ENCODE measurements at regions not wholly inside any gene's neighbourhood (a gene's known extent, or its start where the extent isn't known, plus 50 kb on each side); places are given as distances from the start of the nearest gene placed in this dataset.

GRCh38 chr1:244963231-244963826 lies 99.0 kb upstream of the HNRNPU start:
- H3K27me3 Mint-ChIP-seq, result no peaks in the 10 kb centered on the region
- H3K4me3 Mint-ChIP-seq, result no peak overlapping the region
- H3K27ac Mint-ChIP-seq, result peak overlapping the region in 3 of 10 donors; percentile 29 to 53 (median 29)
- no peaks in the 10 kb centered on the region for H3K9me3 Mint-ChIP-seq
- DNase-seq (no peak), ATAC-seq (no peak)
- POLR2A ChIA-PET, result interaction anchor here (0.5 to 2.7 kb wide), 4 partner anchors 100 to 166 kb away, joined by 3 to 11 read pairs (median 4); partner anchors contain the start of gene HNRNPU
- H3K4me1 Mint-ChIP-seq, result peaks cover 4 to 27% (median 15%) of the 10 kb centered on the region in 4 donors
- no peaks in the 10 kb centered on the region for H3K36me3 Mint-ChIP-seq

- Mint-ChIP-seq H3K4me1 (peaks cover 4 to 30% (median 11%) of the 10 kb centered on the region in 4 donors), H3K4me3 (no peak overlapping the region), H3K27me3 (no peaks in the 10 kb centered on the region), H3K27ac (no peak overlapping the region), H3K9me3 (no peaks in the 10 kb centered on the region), H3K36me3 (no peaks in the 10 kb centered on the region)
- POLR2A ChIA-PET, result no interaction called here
- ATAC-seq, result no peak
- DNase-seq, result no peak
Measured at GRCh38 chr1:244962130-244962529, 97.8 kb upstream of the HNRNPU start.

GRCh38 chr1:244960904-244961303 lies 96.6 kb upstream of the HNRNPU start:
- peaks cover 4 to 30% (median 11%) of the 10 kb centered on the region in 4 donors for H3K4me1 Mint-ChIP-seq
- H3K9me3 Mint-ChIP-seq, result no peaks in the 10 kb centered on the region
- DNase-seq (no peak), ATAC-seq (no peak)
- H3K4me3 Mint-ChIP-seq, result no peak overlapping the region
- H3K27me3 Mint-ChIP-seq, result no peaks in the 10 kb centered on the region
- POLR2A ChIA-PET, result no interaction called here
- H3K36me3 Mint-ChIP-seq, result no peaks in the 10 kb centered on the region
- H3K27ac Mint-ChIP-seq, result no peak overlapping the region

DNA sequence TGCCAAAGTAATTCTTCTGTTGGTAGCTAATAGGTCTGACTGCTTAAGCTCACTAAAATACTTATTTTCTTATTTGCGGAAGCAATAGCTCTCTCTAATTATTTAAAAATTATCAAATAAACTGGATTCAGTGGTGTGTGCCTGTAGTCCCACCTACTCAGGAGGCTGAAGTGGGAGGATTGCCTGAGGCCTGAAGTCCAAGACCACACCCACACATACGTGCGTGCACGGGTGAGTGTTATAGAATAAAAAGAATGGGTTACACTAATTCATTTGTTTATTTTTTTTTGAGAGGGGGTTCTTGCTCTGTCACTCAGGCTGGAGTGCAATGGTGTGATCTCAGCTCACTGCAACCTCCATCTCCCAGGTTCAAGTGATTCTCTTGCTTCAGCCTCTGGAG lies 94.2 kb upstream of the HNRNPU start:
- DNase-seq, result no peak
- ATAC-seq, result no peak
- H3K4me1 Mint-ChIP-seq, result peaks cover under 1 to 10% (median 3%) of the 10 kb centered on the region in 4 donors
- no peak overlapping the region for H3K4me3 Mint-ChIP-seq
- POLR2A ChIA-PET, result no interaction called here
- H3K9me3 Mint-ChIP-seq, result no peaks in the 10 kb centered on the region
- H3K27me3 Mint-ChIP-seq, result peaks cover 0 to 2% (median 0%) of the 10 kb centered on the region in 5 donors
- H3K27ac Mint-ChIP-seq, result no peak overlapping the region
- H3K36me3 Mint-ChIP-seq, result no peaks in the 10 kb centered on the region

DNA sequence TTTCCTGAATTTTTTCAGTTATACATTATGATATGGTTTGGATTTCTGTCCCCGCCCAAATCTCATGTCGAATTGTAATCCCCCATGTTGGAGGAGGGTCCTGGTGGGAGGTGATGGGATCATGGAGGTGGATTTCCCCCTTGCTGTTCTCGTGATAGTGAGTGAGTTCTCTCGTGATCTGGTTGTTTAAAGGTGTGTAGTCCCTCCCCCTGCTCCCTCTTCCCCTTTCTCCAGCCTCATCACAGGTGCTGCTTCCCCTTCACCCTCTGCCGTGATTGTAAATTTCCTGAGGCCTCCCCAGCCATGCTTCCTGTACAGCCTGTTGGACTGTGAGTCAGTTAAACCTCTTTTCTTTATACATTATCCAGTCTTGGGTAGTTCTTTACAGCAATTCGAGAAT lies 93.2 kb upstream of the HNRNPU start:
- H3K27ac Mint-ChIP-seq, result no peak overlapping the region
- no peaks in the 10 kb centered on the region for H3K9me3 Mint-ChIP-seq
- H3K36me3 Mint-ChIP-seq, result no peaks in the 10 kb centered on the region
- ATAC-seq (no peak), DNase-seq (no peak)
- POLR2A ChIA-PET, result no interaction called here
- H3K4me3 Mint-ChIP-seq, result no peak overlapping the region
- H3K27me3 Mint-ChIP-seq, result peaks cover 0 to 2% (median 1%) of the 10 kb centered on the region in 5 donors
- peaks cover 0 to 5% (median 0%) of the 10 kb centered on the region in 4 donors for H3K4me1 Mint-ChIP-seq

DNA sequence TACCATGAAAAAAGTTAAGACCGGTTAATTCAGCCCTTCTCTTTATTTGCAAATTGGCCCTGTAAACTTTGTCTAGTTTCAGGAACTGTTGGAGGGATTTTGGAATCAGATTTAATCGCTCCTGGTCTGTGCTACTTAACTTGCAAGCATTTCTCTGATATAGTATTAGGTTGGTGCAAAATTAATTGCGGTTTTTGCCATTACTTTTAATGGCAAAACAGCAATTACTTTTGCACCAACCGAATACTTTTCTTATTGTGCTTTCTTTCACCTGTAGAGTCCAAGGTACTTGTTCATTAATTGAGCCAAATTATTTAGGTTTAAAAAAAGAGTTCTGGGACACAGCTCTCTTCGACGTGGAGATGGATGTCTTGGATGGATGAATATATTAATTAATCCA lies 92.8 kb upstream of the HNRNPU start:
- POLR2A ChIA-PET, result no interaction called here

GRCh38 chr1:244955661-244956060 lies 91.3 kb upstream of the HNRNPU start:
- H3K36me3 Mint-ChIP-seq, result no peaks in the 10 kb centered on the region
- H3K9me3 Mint-ChIP-seq, result no peaks in the 10 kb centered on the region
- peaks cover 0 to 10% (median 2%) of the 10 kb centered on the region in 5 donors for H3K27me3 Mint-ChIP-seq
- DNase-seq (no peak), ATAC-seq (no peak)
- peaks cover 0 to 5% (median 1%) of the 10 kb centered on the region in 4 donors for H3K4me1 Mint-ChIP-seq
- H3K4me3 Mint-ChIP-seq, result no peak overlapping the region
- POLR2A ChIA-PET, result interaction anchor here (1.6 kb wide), 1 partner anchor 16 kb away, joined by 6 read pairs; no protein-coding TSS in a partner anchor
- H3K27ac Mint-ChIP-seq, result no peak overlapping the region

More for the DNA sequence above, 92.8 kb upstream of the HNRNPU start:
- no peak overlapping the region for H3K27ac Mint-ChIP-seq
- H3K4me3 Mint-ChIP-seq, result no peak overlapping the region
- no peak for DNase-seq
- H3K36me3 Mint-ChIP-seq, result no peaks in the 10 kb centered on the region
- peaks cover 0 to 5% (median under 1%) of the 10 kb centered on the region in 4 donors for H3K4me1 Mint-ChIP-seq
- H3K27me3 Mint-ChIP-seq, result peaks cover 0 to 5% (median 2%) of the 10 kb centered on the region in 5 donors
- no peak for ATAC-seq
- no peaks in the 10 kb centered on the region for H3K9me3 Mint-ChIP-seq

DNA sequence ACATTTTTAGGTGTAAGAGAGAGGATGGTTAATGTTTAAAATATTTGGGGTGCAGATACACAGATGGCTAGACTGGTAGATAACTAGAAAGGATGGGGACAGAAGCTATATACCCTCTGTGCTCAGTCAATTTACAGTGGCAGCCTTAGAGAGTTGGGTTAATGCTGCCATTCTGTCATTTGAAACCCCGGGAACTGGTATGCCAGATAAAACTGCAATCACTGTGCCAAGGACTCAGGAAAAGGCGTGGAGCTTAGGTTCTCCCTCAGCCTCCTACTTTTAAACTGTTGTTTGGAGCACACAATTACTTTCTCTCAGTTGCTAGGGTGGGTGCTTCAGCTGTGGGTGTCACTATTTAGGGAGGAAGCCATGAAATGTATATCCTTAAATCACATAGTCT lies 90.0 kb upstream of the HNRNPU start:
- Mint-ChIP-seq H3K27ac (no peak overlapping the region), H3K27me3 (peaks cover 0 to 10% (median 2%) of the 10 kb centered on the region in 5 donors), H3K9me3 (no peaks in the 10 kb centered on the region), H3K36me3 (no peaks in the 10 kb centered on the region), H3K4me1 (peaks cover 0 to 5% (median 1%) of the 10 kb centered on the region in 4 donors), H3K4me3 (no peak overlapping the region)
- DNase-seq (no peak), ATAC-seq (no peak)
- POLR2A ChIA-PET, result interaction anchor here (1.6 to 1.7 kb wide), 2 partner anchors 15 to 17 kb away, joined by 4 to 6 read pairs; a partner anchor contains a TSS

GRCh38 chr1:244953901-244954300 lies 89.6 kb upstream of the HNRNPU start:
- Mint-ChIP-seq H3K36me3 (no peaks in the 10 kb centered on the region), H3K4me1 (peaks cover 0 to 5% (median 1%) of the 10 kb centered on the region in 4 donors), H3K9me3 (no peaks in the 10 kb centered on the region), H3K27me3 (peaks cover 0 to 10% (median 2%) of the 10 kb centered on the region in 5 donors), H3K4me3 (no peak overlapping the region), H3K27ac (no peak overlapping the region)
- no peak for ATAC-seq
- POLR2A ChIA-PET, result interaction anchor here (1.7 kb wide), 1 partner anchor 15 kb away, joined by 4 read pairs; a partner anchor contains a TSS
- DNase-seq, result no peak

DNA sequence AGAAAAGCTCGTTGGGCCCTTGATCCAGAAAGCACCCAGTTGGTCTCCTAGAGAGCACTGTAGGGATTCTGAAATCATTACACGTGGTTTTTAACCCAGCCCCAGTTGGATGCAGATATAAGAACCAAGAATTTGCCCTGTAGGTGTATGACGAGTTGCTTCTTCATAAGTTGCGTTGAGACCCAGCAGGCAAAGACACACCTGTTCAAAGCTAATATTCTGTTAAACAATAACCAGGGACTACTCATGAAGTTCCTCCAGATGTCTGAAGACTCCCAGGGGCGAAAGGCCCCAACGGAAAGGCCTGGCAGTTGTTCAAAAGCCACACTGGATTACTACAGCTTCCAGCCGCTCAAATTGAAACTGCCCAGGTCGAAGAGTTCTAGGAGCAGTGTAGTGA lies 88.6 kb upstream of the HNRNPU start:
- Mint-ChIP-seq H3K9me3 (no peaks in the 10 kb centered on the region), H3K27ac (no peak overlapping the region), H3K4me3 (no peak overlapping the region), H3K4me1 (peaks cover 0 to 5% (median 1%) of the 10 kb centered on the region in 4 donors), H3K27me3 (peaks cover 0 to 10% (median 2%) of the 10 kb centered on the region in 5 donors), H3K36me3 (no peaks in the 10 kb centered on the region)
- DNase-seq, result no peak
- POLR2A ChIA-PET, result no interaction called here
- no peak for ATAC-seq

DNA sequence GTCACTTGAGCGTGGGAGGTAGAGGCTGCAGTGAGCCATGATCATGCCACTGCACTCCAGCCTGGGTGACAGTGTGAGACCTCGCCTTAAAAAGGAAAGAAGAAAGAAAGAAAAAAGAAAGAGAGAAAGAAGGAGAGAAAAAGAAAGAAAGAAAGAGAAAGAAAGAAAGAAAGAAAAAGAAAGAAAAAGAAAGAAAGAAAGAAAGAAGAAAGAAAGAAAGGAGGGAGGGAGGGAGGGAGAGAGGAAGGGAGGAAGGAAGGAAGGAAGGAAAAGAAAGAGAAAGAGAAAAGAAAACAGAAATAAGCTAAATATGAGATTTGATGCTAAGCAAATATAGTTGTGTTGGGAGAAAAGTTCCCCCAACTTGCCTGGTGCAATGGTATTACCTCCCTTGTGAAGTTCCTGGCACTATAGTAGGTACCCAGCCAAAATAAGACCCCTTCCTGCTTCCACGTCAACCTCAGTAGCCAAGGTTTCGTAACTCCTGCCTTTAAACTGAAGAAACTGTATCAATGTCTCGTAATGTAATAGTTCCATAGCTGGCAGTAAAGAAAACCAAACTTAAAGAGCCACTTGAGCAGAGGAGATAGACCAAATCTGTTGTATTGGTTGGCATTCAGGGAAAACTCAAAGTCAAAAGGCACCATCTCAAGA lies 88.1 kb upstream of the HNRNPU start:
- POLR2A ChIA-PET, result no interaction called here
- DNase-seq, result no peak
- Mint-ChIP-seq H3K27me3 (peaks cover 0 to 10% (median 2%) of the 10 kb centered on the region in 5 donors), H3K9me3 (no peaks in the 10 kb centered on the region), H3K27ac (peak overlapping the region in 2 of 10 donors; percentile 58 to 87), H3K4me3 (no peak overlapping the region), H3K4me1 (peaks cover 0 to 3% (median under 1%) of the 10 kb centered on the region in 4 donors), H3K36me3 (no peaks in the 10 kb centered on the region)
- no peak for ATAC-seq

DNA sequence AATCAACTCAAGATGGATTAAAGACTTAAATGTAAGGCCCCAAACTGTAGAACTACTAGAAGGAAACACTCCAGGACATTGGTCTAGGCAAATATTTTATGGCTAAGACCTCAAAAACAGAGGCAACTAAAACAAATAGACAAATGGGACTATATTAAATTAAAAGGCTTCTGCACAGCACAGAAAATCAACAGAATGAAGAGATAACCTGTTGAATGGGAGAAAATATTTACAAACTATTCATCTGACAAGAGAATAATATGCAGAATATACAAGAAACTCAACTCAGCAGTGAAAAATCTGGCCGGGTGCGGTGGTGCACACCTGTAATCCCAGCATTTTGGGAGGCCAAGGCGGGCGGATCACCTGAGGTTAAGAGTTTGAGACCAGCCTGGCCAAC lies 84.1 kb upstream of the HNRNPU start:
- H3K36me3 Mint-ChIP-seq, result no peaks in the 10 kb centered on the region
- H3K27me3 Mint-ChIP-seq, result peaks cover 0 to 10% (median 2%) of the 10 kb centered on the region in 5 donors
- H3K4me1 Mint-ChIP-seq, result peaks cover 0 to 5% (median 1%) of the 10 kb centered on the region in 4 donors
- peaks cover 0 to 4% (median 0%) of the 10 kb centered on the region in 9 donors for H3K9me3 Mint-ChIP-seq
- H3K27ac Mint-ChIP-seq, result no peak overlapping the region
- POLR2A ChIA-PET, result no interaction called here
- ATAC-seq (no peak), DNase-seq (no peak)
- no peak overlapping the region for H3K4me3 Mint-ChIP-seq

- H3K4me1 Mint-ChIP-seq, result peaks cover 0 to 12% (median 0%) of the 10 kb centered on the region in 4 donors
- DNase-seq (no peak), ATAC-seq (no peak)
- H3K27me3 Mint-ChIP-seq, result no peaks in the 10 kb centered on the region
- H3K36me3 Mint-ChIP-seq, result no peaks in the 10 kb centered on the region
- POLR2A ChIA-PET, result interaction anchor here (1.1 kb wide), 1 partner anchor 26 kb away, joined by 4 read pairs; no protein-coding TSS in a partner anchor
- peak overlapping the region in 1 of 10 donors; percentile 5 for H3K27ac Mint-ChIP-seq
- peak overlapping the region in 1 of 10 donors; percentile 16 for H3K4me3 Mint-ChIP-seq
- peaks cover 0 to 4% (median 0%) of the 10 kb centered on the region in 9 donors for H3K9me3 Mint-ChIP-seq
Measured at GRCh38 chr1:244945109-244945671, 80.8 kb upstream of the HNRNPU start.

Data from naive thymus-derived CD8-positive, alpha-beta T cell (primary cell).